GM12878 (cell line): ENCODE measurements at regions not wholly inside any gene's neighbourhood (a gene's known extent, or its start where the extent isn't known, plus 50 kb on each side); places are given as distances from the start of the nearest gene placed in this dataset.

ENCODE experiments used
- ATAC-seq: fragments of 200-7000 bp; cut with Tn5 transposase; 3 replicates; pipeline ENCODE4 v1.9.1; 2020; ENCODE audit warnings: mild to moderate bottlenecking, moderate library complexity
- BruUV-seq: library from RNA; stranded (reverse); fragments of 400-500 nt; replicated peaks from 2 replicates; lab custom pipeline; 2021; lab: Mats Ljungman, UMichigan
- CTCF ChIA-PET: fragments of 300-600 bp; sonication (Branson Sonifier 250); formaldehyde crosslinking; extraction: SDS; loops from one replicate; lab custom pipeline; 2021; ENCODE audit warnings: inconsistent platforms; lab: Yijun Ruan, JAX
- POLR2A ChIA-PET: fragments of 350-600 bp; formaldehyde crosslinking; extraction: SDS; loops from one replicate; lab custom pipeline; 2021; ENCODE audit warnings: inconsistent platforms; lab: Charles Lee
- RAD21 ChIA-PET: fragments of 300-600 bp; sonication (Branson Sonifier 250); formaldehyde crosslinking; loops from one replicate; lab custom pipeline; 2023; ENCODE audit warnings: antibody characterized with exemption; ENCODE audit not compliant: unreplicated experiment; lab: Charles Lee
- SMC1A ChIA-PET: fragments of 300-600 bp; sonication (Branson Sonifier 250); formaldehyde crosslinking; loops from one replicate; lab custom pipeline; 2023; ENCODE audit not compliant: unreplicated experiment, uncharacterized antibody; lab: Charles Lee
- DNase-seq: peaks from one replicate; pipeline ENCODE4 v3.0.0-alpha.2; 2011; ENCODE audit warnings: low read depth, low spot score
- FAIRE-seq: peaks from 3 replicates; lab custom pipeline; 2011; peaks lifted over from hg19 to GRCh38; lab: Jason Lieb, UNC
- H2AFZ ChIP-seq: 2 replicates; pipeline ENCODE4 v1.6.0; 2011; ENCODE audit warnings: low read depth, low read length, control low read depth; ENCODE audit not compliant: control insufficient read depth
- H3K27ac ChIP-seq: 2 replicates; pipeline ENCODE4 v1.5.1; 2011; ENCODE audit warnings: control low read depth; ENCODE audit not compliant: control insufficient read depth, insufficient read depth
- H3K27me3 ChIP-seq, 2 experiments: replicated peaks in 1 of 2; 2 replicates each; pipeline versions ENCODE4 v1.6.0 to v1.6.1; 2011; ENCODE audit warnings: low read length in 1 of 2; ENCODE audit not compliant: control insufficient read depth in 2 of 2, insufficient read depth in 2 of 2
- H3K36me3 ChIP-seq, 2 experiments: 2 replicates each; pipeline ENCODE4 v1.5.1; 2011; ENCODE audit warnings: low read length in 1 of 2; ENCODE audit not compliant: control insufficient read depth in 2 of 2, insufficient read depth in 2 of 2
- H3K4me1 ChIP-seq: 2 replicates; pipeline ENCODE4 v1.6.1; 2011; ENCODE audit warnings: mild to moderate bottlenecking, low read length, moderate library complexity, mixed read lengths; ENCODE audit not compliant: control insufficient read depth, insufficient read depth
- H3K4me2 ChIP-seq: 2 replicates; pipeline ENCODE4 v1.6.0; 2011; ENCODE audit warnings: control low read depth; ENCODE audit not compliant: control insufficient read depth, insufficient read depth
- H3K4me3 ChIP-seq: fragments of 200-600 bp; sonication (generic); 2 replicates; pipeline ENCODE4 v1.5.1; 2016
- H3K79me2 ChIP-seq: 2 replicates; pipeline ENCODE4 v1.6.0; 2011; ENCODE audit warnings: low read length; ENCODE audit not compliant: control insufficient read depth, insufficient read depth
- H3K9ac ChIP-seq: 2 replicates; pipeline ENCODE4 v1.8.0; 2011; ENCODE audit warnings: low read length, control low read depth, mixed read lengths; ENCODE audit not compliant: control insufficient read depth, insufficient read depth
- H3K9me3 ChIP-seq: replicated peaks from 3 replicates; pipeline ENCODE4 v1.5.1; 2011; ENCODE audit warnings: mild to moderate bottlenecking, low read length; ENCODE audit not compliant: control insufficient read depth, insufficient read depth
- H4K20me1 ChIP-seq: 2 replicates; pipeline ENCODE4 v1.6.0; 2011; ENCODE audit not compliant: control insufficient read depth, insufficient read depth
- BMI1 ChIP-seq: fragments of 450-650 bp; IDR thresholded peaks from 2 replicates; pipeline ENCODE4 v1.6.1; 2016; ENCODE audit warnings: mild to moderate bottlenecking, moderate library complexity, borderline replicate concordance
- ETV6 ChIP-seq, 2 experiments: fragments of 450-650 bp in 1 of 2; IDR thresholded peaks in 1 of 2; conservative IDR thresholded peaks in 1 of 2; 2 replicates each; pipeline ENCODE4 v1.6.1; 2014; ENCODE audit warnings: antibody characterized with exemption in 1 of 2, borderline replicate concordance in 1 of 2, low read depth in 1 of 2, mild to moderate bottlenecking in 1 of 2, moderate library complexity in 1 of 2
- FOS ChIP-seq: IDR thresholded peaks from 3 replicates; pipeline ENCODE4 v1.6.1; 2011; ENCODE audit warnings: borderline replicate concordance; ENCODE audit not compliant: insufficient read length; ENCODE audit errors: extremely low read depth
- FOXK2 ChIP-seq: fragments of 450-650 bp; IDR thresholded peaks from 2 replicates; pipeline ENCODE4 v1.6.1; 2017; ENCODE audit warnings: mild to moderate bottlenecking, moderate library complexity
- IKZF2 ChIP-seq, 2 experiments: fragments of 450-650 bp; IDR thresholded peaks; 2 replicates each; pipeline ENCODE4 v1.6.1; 2017; ENCODE audit warnings: mild to moderate bottlenecking in 2 of 2, moderate library complexity in 2 of 2
- MXI1 ChIP-seq: fragments of 150-350 bp; IDR thresholded peaks from 2 replicates; pipeline ENCODE4 v1.6.1; 2011; ENCODE audit warnings: low read depth, mild to moderate bottlenecking, inconsistent platforms, low read length, improper control_type of control experiment
- SMC3 ChIP-seq: IDR thresholded peaks from 2 replicates; pipeline ENCODE4 v1.6.1; 2011; ENCODE audit warnings: low read length, improper control_type of control experiment, borderline replicate concordance
- TARDBP ChIP-seq: IDR thresholded peaks from 2 replicates; pipeline ENCODE4 v1.6.1; 2016; ENCODE audit warnings: borderline replicate concordance
- TCF7 ChIP-seq: IDR thresholded peaks from 2 replicates; pipeline ENCODE4 v1.6.1; 2014; ENCODE audit warnings: antibody characterized with exemption, borderline replicate concordance
- WGBS: methylation state at CpG from one replicate; pipeline ENCODE4 v1.1.6; 2016; ENCODE audit warnings: low lambda C conversion rate; ENCODE audit not compliant: insufficient replicate concordance, insufficient coverage; ENCODE audit errors: missing lambda C conversion rate; 5-methylcytosine and 5-hydroxymethylcytosine counted together
- in situ Hi-C: fragments of 300-500 bp; cut with MboI; formaldehyde crosslinking; loops from 9 replicates; pipeline ENCODE4 v1.14.3; 2018; ENCODE audit warnings: mixed read lengths
- intact Hi-C: fragments of 100-400 bp; cut with micrococcal nuclease; formaldehyde crosslinking; loops from one replicate; pipeline ENCODE4 v1.14.2; 2022; ENCODE audit not compliant: unreplicated experiment
- TF ChIP-seq, protein P1 (sequence below): fragments of 450-650 bp; IDR thresholded peaks from 2 replicates; pipeline ENCODE4 v1.6.1; 2016; ENCODE audit warnings: mild to moderate bottlenecking

DNA sequence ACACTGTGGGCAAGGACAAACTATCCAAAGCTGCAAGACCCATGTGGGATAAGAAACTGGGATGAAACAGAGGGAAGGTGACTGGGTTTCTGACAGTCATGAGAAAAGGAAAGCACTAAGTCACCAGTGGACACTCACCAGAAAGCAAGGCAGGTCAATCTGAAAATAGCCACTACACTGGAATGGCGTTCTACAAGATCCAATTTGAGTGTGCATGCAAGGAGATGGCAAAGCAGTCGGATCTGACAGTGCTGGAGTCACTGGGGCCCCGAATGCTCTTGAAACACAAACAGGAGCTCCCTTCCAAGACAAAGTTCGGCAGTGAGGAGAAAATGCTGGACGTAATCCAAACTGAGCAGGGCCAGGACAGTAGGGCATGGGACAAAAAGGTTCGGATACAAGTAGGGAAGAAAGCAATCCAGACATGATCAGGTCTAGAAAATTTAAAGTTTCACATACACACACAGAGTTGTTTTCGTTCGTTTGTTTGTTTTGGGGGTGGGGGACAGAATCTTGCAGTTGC, 95.5 kb downstream of the EOMES start (continued):
- TF ChIP-seq FOXK2 (no peak), TARDBP (no peak), MXI1 (no peak)
- TF ChIP-seq, protein P1, sequence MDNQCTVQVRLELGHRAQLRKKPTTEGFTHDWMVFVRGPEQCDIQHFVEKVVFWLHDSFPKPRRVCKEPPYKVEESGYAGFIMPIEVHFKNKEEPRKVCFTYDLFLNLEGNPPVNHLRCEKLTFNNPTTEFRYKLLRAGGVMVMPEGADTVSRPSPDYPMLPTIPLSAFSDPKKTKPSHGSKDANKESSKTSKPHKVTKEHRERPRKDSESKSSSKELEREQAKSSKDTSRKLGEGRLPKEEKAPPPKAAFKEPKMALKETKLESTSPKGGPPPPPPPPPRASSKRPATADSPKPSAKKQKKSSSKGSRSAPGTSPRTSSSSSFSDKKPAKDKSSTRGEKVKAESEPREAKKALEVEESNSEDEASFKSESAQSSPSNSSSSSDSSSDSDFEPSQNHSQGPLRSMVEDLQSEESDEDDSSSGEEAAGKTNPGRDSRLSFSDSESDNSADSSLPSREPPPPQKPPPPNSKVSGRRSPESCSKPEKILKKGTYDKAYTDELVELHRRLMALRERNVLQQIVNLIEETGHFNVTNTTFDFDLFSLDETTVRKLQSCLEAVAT = no peak

- TF ChIP-seq FOS (no peak), ETV6 (conservative IDR thresholded peaks at IDR 0.05 in 1 of 2, IDR thresholded peaks at IDR 0.05 in 1 of 2; ENCODE audit: borderline replicate concordance in 1 of 2, low read depth in 1 of 2) (no peak), BMI1 (no peak), SMC3 (no peak), TCF7 (no peak), IKZF2 (IDR thresholded peaks at IDR 0.05) (no peak)
- TF ChIP-seq, all 136 proteins: peak for 0
- no peak overlapping the region for H3K4me2 ChIP-seq
- no TSS peak for BruUV-seq
- no peak for FAIRE-seq
- DNase-seq = no peak
- no peaks in the 10 kb centered on the region for H3K36me3 ChIP-seq
- 41% methylated on average over 3 of the region's 3 CpGs for WGBS
- no peaks in the 10 kb centered on the region for H3K79me2 ChIP-seq
- ATAC-seq = no peak
- H3K27me3 ChIP-seq = no peaks in the 10 kb centered on the region
- CTCF ChIA-PET = no interaction called here
- RAD21 ChIA-PET = no interaction called here
- H2AFZ ChIP-seq = no peak overlapping the region
- SMC1A ChIA-PET = no interaction called here
- intact Hi-C loops (no loop called here), in situ Hi-C loops (no loop called here)
- no peaks in the 10 kb centered on the region for H3K4me1 ChIP-seq
- no peak overlapping the region for H3K27ac ChIP-seq
- no peak overlapping the region for H3K4me3 ChIP-seq
- POLR2A ChIA-PET = no interaction called here
- H4K20me1 ChIP-seq = no peaks in the 10 kb centered on the region
- no peak overlapping the region for H3K9ac ChIP-seq
- no peaks in the 10 kb centered on the region for H3K9me3 ChIP-seq
These were observed 96.3 kb downstream of the EOMES start for GRCh38 chr3:27625864-27626263.
